Skin epidermis (tissue), 12 donors: ENCODE measurements at regions not wholly inside any gene's neighbourhood (a gene's known extent, or its start where the extent isn't known, plus 50 kb on each side); places are given as distances from the start of the nearest gene placed in this dataset.
"Not testable (repeated sequence)": the region's sequence is repeated elsewhere in the genome, so short reads cannot be mapped to it uniquely, and the experiment has no call there.

Experiments used
- H3K27ac ChIP-seq, 21 experiments: fragments of 200-600 bp; sonication (generic) in 11 of 21; one replicate each; pipeline ENCODE4 v1.5.0; 2020; ENCODE audit warnings: mild to moderate bottlenecking in 3 of 21, inconsistent platforms in 2 of 21, moderate library complexity in 2 of 21
- H3K4me3 ChIP-seq, 7 experiments: fragments of 200-600 bp; sonication (generic) in 2 of 7; one replicate each; pipeline ENCODE4 v1.5.0; 2020; ENCODE audit warnings: inconsistent platforms in 2 of 7, mild to moderate bottlenecking in 2 of 7, moderate library complexity in 1 of 7

DNA sequence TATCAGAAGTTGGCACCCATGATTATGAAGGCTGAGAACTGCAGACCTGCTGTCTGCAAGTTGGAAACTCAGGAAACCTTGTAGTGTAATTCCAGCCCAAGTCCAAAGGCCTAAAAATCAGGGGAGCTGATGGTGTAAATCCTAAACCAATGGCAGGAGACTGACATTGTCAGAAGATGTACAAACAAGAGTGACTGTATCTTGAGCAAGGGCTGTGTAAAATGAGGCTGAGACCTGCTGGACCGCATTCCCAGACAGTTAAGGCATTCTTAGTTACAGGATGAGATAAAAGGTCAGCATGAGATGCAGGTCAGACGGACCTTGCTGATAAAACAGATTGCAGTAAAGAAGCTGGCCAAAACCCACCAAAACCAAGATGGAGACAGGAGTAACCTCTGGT lies 147.7 kb downstream of the COG6 start:
- H3K27ac ChIP-seq = peak overlapping the region in 1 of 21 experiments; percentile 32
- no peak overlapping the region for H3K4me3 ChIP-seq

DNA sequence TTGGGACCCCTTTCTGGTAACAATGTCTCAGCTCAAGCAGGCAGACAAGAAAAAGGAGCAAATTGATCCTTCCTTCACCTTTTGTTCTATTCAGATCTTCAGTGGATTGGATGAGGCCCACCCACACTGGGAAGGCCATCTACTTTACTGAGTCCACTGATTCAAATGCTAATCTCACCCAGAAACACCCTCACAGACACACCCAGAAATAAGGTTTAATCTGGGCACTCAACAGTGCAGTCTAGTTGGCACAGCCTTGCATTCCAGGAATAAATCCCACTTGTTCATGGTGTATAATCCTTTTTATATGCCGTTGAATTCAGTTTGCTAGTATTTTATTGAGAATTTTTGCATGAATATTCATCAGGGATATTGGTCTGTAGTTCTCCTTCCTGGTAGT lies 148.4 kb downstream of the COG6 start:
- Histone ChIP-seq H3K4me3 (no peak overlapping the region), H3K27ac (peak overlapping the region in 1 of 21 experiments; percentile 32)

GRCh38 chr13:39804332-39805210 lies 149.1 kb downstream of the COG6 start:
- H3K27ac ChIP-seq = no peak overlapping the region
- no peak overlapping the region for H3K4me3 ChIP-seq

DNA sequence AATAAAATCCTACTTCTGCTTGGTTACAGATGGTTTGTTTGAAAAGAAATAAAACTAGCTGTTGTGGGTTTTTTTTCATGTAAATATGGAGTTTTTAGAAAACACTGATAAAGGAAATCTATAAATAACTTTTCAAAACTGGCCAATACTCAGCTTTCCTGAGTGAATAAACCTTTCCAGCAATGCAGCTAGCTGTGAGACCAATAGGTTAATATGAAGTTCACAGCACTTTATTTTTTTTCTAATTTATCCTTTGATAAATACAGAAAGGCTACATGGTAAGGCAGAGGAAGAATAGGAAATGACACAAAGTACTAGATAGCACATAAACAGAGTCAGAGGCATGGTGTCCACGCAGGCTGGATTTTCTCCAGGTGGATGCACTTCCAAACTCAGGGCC lies 154.0 kb downstream of the COG6 start:
- no peak overlapping the region for H3K4me3 ChIP-seq

DNA sequence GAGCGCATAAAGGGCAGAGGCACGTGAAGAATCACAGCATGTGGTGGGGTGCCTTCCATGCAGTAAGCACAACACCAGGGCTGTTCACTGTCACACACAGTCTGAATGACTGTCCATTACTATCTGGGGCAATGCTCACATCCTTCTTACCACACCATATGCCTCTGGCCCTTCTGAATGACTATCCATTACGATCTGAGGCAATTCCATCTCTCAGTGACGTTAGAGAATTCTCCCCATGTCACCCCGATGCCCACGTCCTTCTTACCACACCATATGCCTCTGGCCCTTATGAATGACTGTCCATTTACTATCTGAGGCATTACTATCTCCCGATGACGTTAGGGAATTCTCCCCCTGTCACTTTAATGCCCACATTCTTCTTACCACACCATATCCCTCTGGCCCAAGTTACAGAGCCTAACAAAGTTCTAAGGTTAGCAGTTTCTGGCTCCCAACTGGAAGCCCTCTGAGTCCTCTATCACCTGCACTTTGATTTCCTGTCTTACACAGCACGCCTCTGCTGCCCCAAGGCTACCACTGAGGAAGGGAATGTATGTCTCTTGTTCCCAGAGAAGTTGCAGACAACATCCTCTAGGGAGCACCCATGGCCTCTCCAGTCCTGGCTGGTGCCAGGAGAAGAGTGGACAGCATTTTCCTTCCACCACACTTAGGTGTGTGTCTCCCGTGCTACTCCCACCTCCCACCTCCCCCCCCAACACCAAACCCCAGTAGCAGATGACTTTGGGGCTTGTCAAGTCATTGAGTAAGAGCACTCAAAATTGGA lies 154.8 kb downstream of the COG6 start:
- H3K27ac ChIP-seq = no peak overlapping the region
- H3K4me3 ChIP-seq = no peak overlapping the region

More for the DNA sequence above, 154.0 kb downstream of the COG6 start:
- H3K27ac ChIP-seq = no peak overlapping the region

- H3K4me3 ChIP-seq = no peak overlapping the region
- no peak overlapping the region for H3K27ac ChIP-seq
These were observed 155.6 kb downstream of the COG6 start for GRCh38 chr13:39811051-39811450.

DNA sequence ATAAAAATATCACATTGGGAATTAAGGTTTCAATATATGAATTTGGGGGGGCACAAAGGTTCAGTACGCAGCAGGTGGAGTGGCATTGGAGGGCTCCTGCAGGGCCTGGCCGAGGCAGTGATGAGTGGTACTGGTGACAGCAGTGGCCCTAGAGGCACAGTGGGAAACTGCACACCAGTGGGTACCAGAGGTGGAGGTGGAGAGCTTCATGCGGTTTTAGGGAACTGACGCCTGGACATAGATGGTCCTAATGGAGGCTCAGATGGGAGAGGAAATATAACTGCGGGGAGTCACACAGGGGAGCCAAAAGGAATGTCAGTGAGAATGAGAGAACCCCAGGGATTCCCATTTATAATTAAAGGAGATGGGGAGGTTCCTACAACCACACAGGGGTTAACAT lies 156.2 kb downstream of the COG6 start:
- no peak overlapping the region for H3K4me3 ChIP-seq
- no peak overlapping the region for H3K27ac ChIP-seq

GRCh38 chr13:39815345-39816111 lies 160.1 kb downstream of the COG6 start:
- H3K4me3 ChIP-seq = no peak overlapping the region
- H3K27ac ChIP-seq = no peak overlapping the region

GRCh38 chr13:39816936-39817335 lies 161.5 kb downstream of the COG6 start:
- H3K27ac ChIP-seq = no peak overlapping the region

DNA sequence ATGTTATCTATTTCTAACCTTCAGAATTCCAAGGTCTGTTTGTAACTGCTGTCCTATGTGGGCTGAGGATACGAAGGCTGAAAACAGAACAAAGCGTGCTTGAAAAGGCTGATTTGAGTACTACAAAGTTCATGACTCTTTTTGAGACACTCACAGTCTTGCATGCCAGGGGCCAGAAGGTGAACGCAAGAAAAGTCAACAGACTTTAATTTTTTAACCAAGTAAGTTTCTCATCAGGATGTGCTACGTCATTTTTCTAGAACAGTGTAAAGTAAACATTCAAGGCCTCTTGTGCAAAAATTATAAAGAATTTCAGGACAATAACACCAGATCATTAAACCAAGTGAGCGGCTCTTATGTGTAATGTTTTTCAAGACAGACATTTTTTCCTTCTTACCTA lies 163.5 kb downstream of the COG6 start:
- no peak overlapping the region for H3K4me3 ChIP-seq

More at GRCh38 chr13:39816936-39817335, 161.5 kb downstream of the COG6 start:
- no peak overlapping the region for H3K4me3 ChIP-seq

GRCh38 chr13:39820606-39821005 lies 165.1 kb downstream of the COG6 start:
- Histone ChIP-seq H3K4me3 (no peak overlapping the region), H3K27ac (no peak overlapping the region)

More for the DNA sequence above, 163.5 kb downstream of the COG6 start:
- no peak overlapping the region for H3K27ac ChIP-seq

DNA sequence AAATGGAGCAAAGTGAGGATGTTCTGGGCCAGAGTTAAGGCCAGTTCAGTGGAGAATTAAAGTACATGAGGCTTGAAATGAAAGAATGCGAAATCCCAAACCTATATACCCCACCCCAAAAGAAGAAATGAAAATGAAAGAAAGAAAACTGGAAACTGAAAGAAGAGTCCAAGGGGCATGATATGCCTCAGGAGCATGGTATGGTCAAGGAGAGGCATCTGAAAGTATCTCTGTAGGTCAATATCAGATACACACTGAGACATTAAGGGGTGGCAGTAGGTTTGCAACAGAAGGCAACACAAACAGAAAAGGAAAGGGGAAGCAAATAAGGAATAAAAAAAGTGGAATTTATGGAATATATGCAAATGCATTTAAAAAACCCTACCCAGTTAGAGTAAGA lies 166.5 kb downstream of the COG6 start:
- Histone ChIP-seq H3K4me3 (no peak overlapping the region), H3K27ac (no peak overlapping the region)

DNA sequence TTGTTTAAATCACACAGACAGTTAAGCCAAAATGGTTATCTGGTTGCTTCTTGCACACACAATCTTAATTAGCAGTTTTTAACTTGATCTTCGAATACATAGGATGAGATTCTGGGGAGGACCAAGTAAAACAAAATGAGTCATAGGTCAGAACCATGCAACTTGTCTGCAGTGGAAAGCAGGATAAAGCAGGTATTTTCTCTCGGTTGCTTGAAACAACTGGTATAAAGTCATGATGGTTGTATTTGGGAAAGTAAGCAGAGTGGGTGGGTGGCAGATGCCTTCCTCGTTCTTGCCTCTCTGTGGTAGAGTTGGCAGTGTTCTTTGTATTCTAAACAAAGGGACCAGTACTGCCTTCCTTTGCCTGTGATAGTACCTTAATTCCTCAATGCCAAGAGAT lies 167.0 kb downstream of the COG6 start:
- Histone ChIP-seq H3K4me3 (no peak overlapping the region), H3K27ac (no peak overlapping the region)

DNA sequence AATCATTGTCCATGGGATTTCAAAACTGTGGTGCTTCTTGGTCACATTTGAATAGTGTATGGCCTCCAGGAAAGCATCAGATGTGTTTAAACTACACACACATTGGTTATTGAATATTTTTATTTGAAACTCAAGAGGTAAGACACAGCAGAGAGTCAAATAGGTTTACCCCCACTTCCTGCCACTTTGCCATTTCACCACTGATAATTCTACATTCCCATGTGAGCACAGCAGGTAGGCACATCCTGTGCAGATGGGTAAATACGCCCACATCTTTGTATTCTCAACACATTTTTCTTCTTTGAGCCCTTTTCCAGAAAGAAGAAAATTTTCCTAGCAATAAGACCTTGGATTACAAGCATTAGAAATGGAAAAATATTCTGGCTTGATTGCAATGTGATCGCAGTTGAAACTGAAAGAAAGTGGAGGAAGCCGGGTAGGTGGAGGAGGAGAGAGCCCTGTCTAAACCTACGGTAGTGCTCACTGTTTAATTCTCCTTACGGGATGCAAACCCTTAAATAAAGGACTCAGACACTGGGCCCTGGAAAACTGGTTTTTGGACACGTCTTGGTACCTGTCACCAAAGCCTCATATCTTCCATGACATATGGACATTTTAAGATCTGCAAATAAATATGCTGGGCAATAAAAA lies 167.7 kb downstream of the COG6 start:
- no peak overlapping the region for H3K4me3 ChIP-seq
- H3K27ac ChIP-seq = no peak overlapping the region

DNA sequence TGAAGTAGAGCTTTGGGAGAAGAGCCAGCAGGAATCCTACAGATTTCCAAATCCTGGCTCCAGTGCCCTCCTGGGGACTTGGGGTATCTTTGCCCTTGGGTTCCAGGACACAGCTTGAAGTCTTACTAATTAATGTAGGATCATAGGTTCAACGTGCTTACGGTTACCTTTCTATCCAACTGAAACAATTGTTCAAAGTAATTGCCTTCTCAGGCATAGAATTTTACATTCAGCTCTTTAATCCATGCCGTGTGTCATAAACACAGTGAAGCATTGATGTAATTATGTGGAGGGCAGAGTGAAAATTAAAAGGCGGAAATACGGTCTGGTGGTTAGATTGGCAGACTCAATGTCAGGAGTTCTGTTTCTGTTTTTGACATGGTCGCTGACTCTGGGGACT lies 170.4 kb downstream of the COG6 start:
- no peak overlapping the region for H3K27ac ChIP-seq

GRCh38 chr13:39835253-39835652 lies 179.8 kb downstream of the COG6 start:
- Histone ChIP-seq H3K4me3 (no peak overlapping the region), H3K27ac (no peak overlapping the region)

More for the DNA sequence above, 170.4 kb downstream of the COG6 start:
- H3K4me3 ChIP-seq = no peak overlapping the region

- Histone ChIP-seq H3K4me3 (no peak overlapping the region), H3K27ac (no peak overlapping the region)
These were observed 180.6 kb downstream of the COG6 start for GRCh38 chr13:39836038-39836437.

- H3K27ac ChIP-seq = peak overlapping the region in 1 of 21 experiments; percentile 30
- not testable (repeated sequence) for H3K4me3 ChIP-seq
These were observed 182.4 kb downstream of the COG6 start for GRCh38 chr13:39837866-39838265.

DNA sequence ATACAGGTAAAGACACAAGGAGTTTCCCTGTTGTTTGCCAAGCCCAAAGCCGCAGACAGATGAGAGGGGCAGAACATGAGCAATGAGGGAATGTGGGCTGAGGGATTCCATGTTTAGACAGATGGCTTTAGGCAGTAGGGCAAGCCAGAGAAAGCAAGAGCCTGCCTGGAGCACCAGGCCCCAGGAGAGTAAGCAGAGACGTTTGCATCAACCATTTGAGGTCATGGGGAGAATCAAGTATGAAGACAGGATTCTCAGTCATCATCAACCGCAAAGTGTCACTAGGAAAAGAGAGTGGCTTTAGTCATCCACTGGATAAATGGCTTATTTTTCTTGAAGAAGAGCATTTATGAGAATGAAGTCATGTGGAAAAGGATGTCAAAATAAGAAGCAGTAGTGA lies 184.7 kb downstream of the COG6 start:
- Histone ChIP-seq H3K4me3 (no peak overlapping the region), H3K27ac (no peak overlapping the region)

GRCh38 chr13:39847336-39847735 lies 191.9 kb downstream of the COG6 start:
- H3K4me3 ChIP-seq = no peak overlapping the region
- no peak overlapping the region for H3K27ac ChIP-seq
